ENCODE measurements at regions not wholly inside any gene's neighbourhood (a gene's known extent, or its start where the extent isn't known, plus 50 kb on each side); places are given as distances from the start of the nearest gene placed in this dataset.

DNA sequence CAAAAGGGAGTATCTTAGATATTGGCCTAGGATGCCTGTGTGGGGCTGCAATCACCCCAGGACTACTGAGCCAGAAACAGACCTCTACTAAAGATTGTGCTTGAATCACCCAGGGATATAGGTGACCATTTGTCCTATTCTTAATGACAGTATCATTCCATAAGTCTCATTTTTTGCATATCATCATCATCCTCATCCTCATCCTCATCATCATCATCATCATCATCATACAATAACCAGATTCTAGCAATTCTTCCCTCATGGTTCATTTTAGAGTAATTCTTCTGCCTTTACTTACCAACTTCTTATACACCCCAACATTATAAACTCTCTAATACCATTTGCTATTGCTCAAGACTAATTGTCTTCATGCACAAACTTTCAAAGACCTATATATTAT lies 226.6 kb downstream of the B3GLCT start:
- no peak for TF ChIP-seq EZH2 (IDR thresholded peaks at IDR 0.05; ENCODE audit: insufficient read depth, poor library complexity, severe bottlenecking)
- TF ChIP-seq EZH2phosphoT487 (IDR thresholded peaks at IDR 0.05; ENCODE audit: insufficient read depth, low read depth) = no peak

All from GM23248 (cell line).